ENCODE measurements at regions not wholly inside any gene's neighbourhood (a gene's known extent, or its start where the extent isn't known, plus 50 kb on each side); places are given as distances from the start of the nearest gene placed in this dataset.
"Not testable (repeated sequence)": the region's sequence is repeated elsewhere in the genome, so short reads cannot be mapped to it uniquely, and the experiment has no call there.

- intact Hi-C loops (cut with micrococcal nuclease), result no loop called here
- DNase-seq, result no peak
Measured at GRCh38 chr13:112144616-112145550, 77.9 kb downstream of the SOX1 start.

GRCh38 chr13:112145551-112146360 is 78.8 kb downstream of the SOX1 start:
- no peak for DNase-seq
- intact Hi-C loops (cut with micrococcal nuclease), result no loop called here
- ATAC-seq, result no peak

More at GRCh38 chr13:112144616-112145550, 77.9 kb downstream of the SOX1 start:
- ATAC-seq, result no peak

- no peak for ATAC-seq
- intact Hi-C loops (cut with micrococcal nuclease), result no loop called here
- DNase-seq, result no peak
Measured at GRCh38 chr13:112150352-112150751, 83.4 kb downstream of the SOX1 start.

GRCh38 chr13:112152846-112153245 is 85.9 kb downstream of the SOX1 start:
- ATAC-seq (no peak), DNase-seq (no peak)
- intact Hi-C loops (cut with micrococcal nuclease), result no loop called here

GRCh38 chr13:112153364-112153763 is 86.4 kb downstream of the SOX1 start:
- ATAC-seq (no peak), DNase-seq (no peak)
- intact Hi-C loops (cut with micrococcal nuclease), result no loop called here

GRCh38 chr13:112153846-112154245 is 86.9 kb downstream of the SOX1 start:
- ATAC-seq (no peak), DNase-seq (no peak)
- intact Hi-C loops (cut with micrococcal nuclease), result no loop called here

- DNase-seq (no peak), ATAC-seq (no peak)
- intact Hi-C loops (cut with micrococcal nuclease), result no loop called here
Measured at GRCh38 chr13:112154301-112155060, 87.5 kb downstream of the SOX1 start.

GRCh38 chr13:112158961-112159360 is 92.0 kb downstream of the SOX1 start:
- no peak for ATAC-seq
- no peak for DNase-seq
- intact Hi-C loops (cut with micrococcal nuclease), result no loop called here

GRCh38 chr13:112159575-112160547 is 92.9 kb downstream of the SOX1 start:
- ATAC-seq, result no peak
- DNase-seq, result no peak
- intact Hi-C loops (cut with micrococcal nuclease), result no loop called here

GRCh38 chr13:112160558-112160957 is 93.6 kb downstream of the SOX1 start:
- ATAC-seq, result no peak
- DNase-seq, result no peak
- intact Hi-C loops (cut with micrococcal nuclease), result no loop called here

GRCh38 chr13:112161521-112162301 is 94.8 kb downstream of the SOX1 start:
- DNase-seq (no peak), ATAC-seq (no peak)
- intact Hi-C loops (cut with micrococcal nuclease), result no loop called here

GRCh38 chr13:112163691-112164660 is 97.0 kb downstream of the SOX1 start:
- ATAC-seq; intact Hi-C loops (cut with micrococcal nuclease); DNase-seq: not testable (repeated sequence)

GRCh38 chr13:112165712-112166111 is 98.8 kb downstream of the SOX1 start:
- no peak for ATAC-seq
- intact Hi-C loops (cut with micrococcal nuclease), result no loop called here
- DNase-seq, result no peak

- intact Hi-C loops (cut with micrococcal nuclease), result no loop called here
- DNase-seq (no peak), ATAC-seq (no peak)
Measured at GRCh38 chr13:112168761-112169160, 101.8 kb downstream of the SOX1 start.

- ATAC-seq (no peak), DNase-seq (no peak)
- intact Hi-C loops (cut with micrococcal nuclease), result no loop called here
Measured at GRCh38 chr13:112169941-112170822, 103.2 kb downstream of the SOX1 start.

Measured in left ventricle myocardium superior (tissue), 1 donor.